ENCODE measurements at regions not wholly inside any gene's neighbourhood (a gene's known extent, or its start where the extent isn't known, plus 50 kb on each side); places are given as distances from the start of the nearest gene placed in this dataset.

DNA sequence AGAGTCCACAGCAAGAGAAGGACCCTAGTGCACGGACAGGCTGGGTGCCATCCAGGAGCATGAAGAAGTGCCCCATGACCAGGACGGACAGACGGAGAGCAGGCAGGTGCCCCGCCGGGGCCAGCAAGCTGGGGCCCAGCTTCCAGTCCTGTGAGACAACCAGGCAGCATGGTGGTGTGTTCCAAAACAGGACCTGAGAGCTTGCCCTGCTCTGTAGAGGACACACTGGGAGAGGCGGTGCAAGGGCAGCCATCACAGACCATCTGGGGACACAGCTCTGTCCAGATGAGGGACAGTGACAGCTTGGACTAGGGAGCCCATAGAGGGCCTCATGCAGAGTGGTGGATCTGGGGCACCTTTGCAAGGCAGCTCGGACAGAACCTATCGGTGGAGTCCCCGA is 279.8 kb downstream of the EIPR1 start (continued):
- TF ChIP-seq HDAC1 (IDR thresholded peaks at IDR 0.05): no peak
- no peak for TF ChIP-seq SNRNP70 (optimal IDR thresholded peaks at IDR 0.05; ENCODE audit: low read depth, low read length)
- TF ChIP-seq ELF2 (CRISPR knock-in tag; IDR thresholded peaks at IDR 0.05): no peak
- no peak for TF ChIP-seq ARHGAP35 (IDR thresholded peaks at IDR 0.05; ENCODE audit: partially characterized antibody)

DNA sequence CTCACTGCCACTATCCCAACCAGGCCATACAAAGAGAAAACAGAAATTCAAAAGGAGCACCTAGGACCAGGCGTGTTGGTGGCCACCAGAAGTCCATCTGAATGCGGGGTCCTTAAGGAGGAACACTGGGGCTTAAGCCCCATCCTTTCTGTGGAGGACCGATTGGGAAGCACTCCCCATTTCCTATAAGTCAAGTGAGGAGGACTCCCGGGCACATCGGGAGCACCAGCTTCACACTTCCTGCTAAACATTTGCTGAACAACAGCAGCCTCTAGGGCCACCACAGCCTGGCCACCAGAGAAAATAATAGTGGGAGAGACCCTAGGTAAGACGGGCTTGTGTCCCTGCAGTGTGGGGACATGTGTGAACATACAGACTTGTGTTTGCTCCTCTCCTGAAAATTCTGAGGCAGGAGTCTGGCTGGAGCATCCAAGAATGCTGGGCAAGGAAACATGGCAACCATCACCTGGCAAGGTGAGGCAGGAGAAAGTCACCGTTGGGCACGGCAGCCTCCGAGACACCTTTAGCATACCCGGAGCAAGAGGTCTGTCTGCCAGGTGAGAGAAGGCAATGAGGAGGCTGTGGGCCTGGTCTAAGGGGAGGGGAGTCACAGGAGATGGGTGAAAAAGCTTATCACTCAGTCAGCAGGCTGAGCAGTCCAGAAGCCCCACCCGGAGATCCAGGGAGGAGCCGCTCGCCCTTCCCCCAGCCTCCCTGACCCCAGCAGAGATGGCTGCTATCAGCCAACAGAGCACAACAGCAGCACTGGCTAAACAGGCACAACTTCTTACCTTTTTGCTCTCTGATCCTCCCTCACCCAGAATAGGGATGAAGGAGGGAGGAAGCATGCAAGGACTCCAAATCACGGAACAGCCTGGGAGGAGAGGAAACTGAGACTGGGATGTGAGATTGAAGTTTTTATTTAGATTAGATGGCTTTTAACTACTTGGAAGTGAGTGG is 282.3 kb downstream of the EIPR1 start:
- peak; percentile 81 to 93 (median 88) for DNase-seq (ENCODE audit: extremely low read depth in 1 of 4, low spot score in 3 of 4)
- in situ Hi-C loops (cut with MboI) (no loop called here), intact Hi-C loops (cut with micrococcal nuclease) (no loop called here)
- peak overlapping the region; percentile 41; the same call in 2 of the 3 replicates for H3K27ac ChIP-seq (ENCODE audit: extremely low read depth, low read depth, low read length)
- H3K4me1 ChIP-seq (replicated peaks in 1 of 2; ENCODE audit: control insufficient read depth in 2 of 2, insufficient read depth in 2 of 2, low read length in 2 of 2): peaks cover 13% of the 10 kb centered on the region in 2 experiments; a peak in 3 of 5 replicates
- peaks cover 13 to 30% of the 10 kb centered on the region in 2 experiments; a peak in 4 of 5 replicates for H3K27me3 ChIP-seq (ENCODE audit: control insufficient read depth in 2 of 2, insufficient read depth in 2 of 2, low read length in 2 of 2)
- no TSS peak for BruUV-seq (replicated peaks)
- H3K9me3 ChIP-seq (replicated peaks; ENCODE audit: control insufficient read depth, insufficient read depth, low read depth, low read length): no peaks in the 10 kb centered on the region
- H3K79me2 ChIP-seq (ENCODE audit: control insufficient read depth, insufficient read depth, low read length): no peaks in the 10 kb centered on the region
- peak overlapping the region; percentile 15 to 33; a peak in 3 of 4 replicates for H3K9ac ChIP-seq (ENCODE audit: insufficient read depth in 1 of 2, low read depth in 2 of 2, low read length in 2 of 2)
- CTCF ChIA-PET (ENCODE audit: low intra/inter-chr PET ratio): no interaction called here
- no peaks in the 10 kb centered on the region for H3K36me3 ChIP-seq (ENCODE audit: control insufficient read depth, insufficient read depth, low read length)
- FAIRE-seq: peak; percentile 89
- WGBS (ENCODE audit: insufficient coverage, low coverage, missing lambda C conversion rate): 15% methylated on average over 14 of the region's 14 CpGs
- no peak overlapping the region for H3K4me3 ChIP-seq
- H4K20me1 ChIP-seq (replicated peaks; ENCODE audit: control insufficient read depth, insufficient read depth, low read length): no peaks in the 10 kb centered on the region
- H2AFZ ChIP-seq (ENCODE audit: low read depth, low read length): peak overlapping the region; percentile 89
- POLR2A ChIA-PET: interaction anchor here (0.6 to 0.7 kb wide), 2 partner anchors 14 to 149 kb away, joined by 3 to 4 read pairs; no protein-coding TSS in a partner anchor
- H3K9me1 ChIP-seq (ENCODE audit: control insufficient read depth, insufficient read depth, low read length): peaks cover 3% of the 10 kb centered on the region
- peak overlapping the region; percentile 74 for H3K4me2 ChIP-seq (ENCODE audit: insufficient read depth, low read length)
- peak; percentile 99 for ATAC-seq
- TF ChIP-seq ZNF12 (CRISPR knock-in tag; IDR thresholded peaks at IDR 0.05): no peak
- TF ChIP-seq DPF2 (IDR thresholded peaks at IDR 0.05): peak; percentile 74
- TF ChIP-seq, protein P1, sequence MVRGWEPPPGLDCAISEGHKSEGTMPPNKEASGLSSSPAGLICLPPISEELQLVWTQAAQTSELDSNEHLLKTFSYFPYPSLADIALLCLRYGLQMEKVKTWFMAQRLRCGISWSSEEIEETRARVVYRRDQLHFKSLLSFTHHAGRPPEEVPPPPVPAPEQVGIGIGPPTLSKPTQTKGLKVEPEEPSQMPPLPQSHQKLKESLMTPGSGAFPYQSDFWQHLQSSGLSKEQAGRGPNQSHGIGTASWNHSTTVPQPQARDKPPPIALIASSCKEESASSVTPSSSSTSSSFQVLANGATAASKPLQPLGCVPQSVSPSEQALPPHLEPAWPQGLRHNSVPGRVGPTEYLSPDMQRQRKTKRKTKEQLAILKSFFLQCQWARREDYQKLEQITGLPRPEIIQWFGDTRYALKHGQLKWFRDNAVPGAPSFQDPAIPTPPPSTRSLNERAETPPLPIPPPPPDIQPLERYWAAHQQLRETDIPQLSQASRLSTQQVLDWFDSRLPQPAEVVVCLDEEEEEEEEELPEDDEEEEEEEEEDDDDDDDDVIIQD (CRISPR knock-in tag; IDR thresholded peaks at IDR 0.05): no peak
- TF ChIP-seq, protein P2, sequence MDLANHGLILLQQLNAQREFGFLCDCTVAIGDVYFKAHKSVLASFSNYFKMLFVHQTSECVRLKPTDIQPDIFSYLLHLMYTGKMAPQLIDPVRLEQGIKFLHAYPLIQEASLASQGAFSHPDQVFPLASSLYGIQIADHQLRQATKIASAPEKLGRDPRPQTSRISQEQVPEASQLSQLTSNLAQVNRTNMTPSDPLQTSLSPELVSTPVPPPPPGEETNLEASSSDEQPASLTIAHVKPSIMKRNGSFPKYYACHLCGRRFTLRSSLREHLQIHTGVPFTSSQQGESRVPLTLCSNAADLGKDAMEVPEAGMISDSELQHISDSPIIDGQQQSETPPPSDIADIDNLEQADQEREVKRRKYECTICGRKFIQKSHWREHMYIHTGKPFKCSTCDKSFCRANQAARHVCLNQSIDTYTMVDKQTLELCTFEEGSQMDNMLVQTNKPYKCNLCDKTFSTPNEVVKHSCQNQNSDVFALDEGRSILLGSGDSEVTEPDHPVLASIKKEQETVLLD (IDR thresholded peaks at IDR 0.05): no peak
- peak; percentile 24 for TF ChIP-seq MEIS2 (IDR thresholded peaks at IDR 0.05; ENCODE audit: partially characterized antibody)
- TF ChIP-seq BCL6 (CRISPR knock-in tag; IDR thresholded peaks at IDR 0.05): no peak
- peak; percentile 64; the same call in 1 of the 2 replicates for TF ChIP-seq TAL1 (IDR thresholded peaks at IDR 0.05)
- TF ChIP-seq MTA2 (IDR thresholded peaks at IDR 0.05; ENCODE audit: low read depth): 0 out of 2 replicates have a peak, but pooled peaks have one; percentile 15
- 0 out of 2 replicates have a peak, but pooled peaks have one; percentile 19 for TF ChIP-seq ZFX (CRISPR knock-in tag; IDR thresholded peaks at IDR 0.05)
- TF ChIP-seq CHD4 (IDR thresholded peaks at IDR 0.05; ENCODE audit: insufficient read depth, insufficient replicate concordance, low read depth, low read length, poor library complexity, severe bottlenecking): no peak
- TF ChIP-seq MAZ (CRISPR knock-in tag; conservative IDR thresholded peaks at IDR 0.05 in 1 of 2, IDR thresholded peaks at IDR 0.05 in 1 of 2): peak in 1 of 2 experiments; percentile 58; a peak in 2 of 4 replicates
- TF ChIP-seq SIRT6 (IDR thresholded peaks at IDR 0.05; ENCODE audit: low read depth, low read length): no peak
- TF ChIP-seq RBM39 (optimal IDR thresholded peaks at IDR 0.05; ENCODE audit: low read depth, low read length): peak; percentile 49
- TF ChIP-seq ZNF134 (CRISPR knock-in tag; conservative IDR thresholded peaks at IDR 0.05): no peak
- no peak for TF ChIP-seq FOXP1 (CRISPR knock-in tag; IDR thresholded peaks at IDR 0.05)

All from K562 (cell line).